Mesenchymal stem cell (in vitro differentiated cells and primary cell): ENCODE measurements at regions not wholly inside any gene's neighbourhood (a gene's known extent, or its start where the extent isn't known, plus 50 kb on each side); places are given as distances from the start of the nearest gene placed in this dataset.

Experiments used
- DNase-seq: peaks from one replicate; pipeline ENCODE4 v3.0.0-alpha.2; 2013
- H2AFZ ChIP-seq: one replicate; pipeline ENCODE4 v1.6.1; 2013; ENCODE audit warnings: low read depth, mild to moderate bottlenecking, control low read depth, inconsistent platforms, low read length, moderate library complexity
- H2AK5ac ChIP-seq: 2 replicates; pipeline ENCODE4 v1.6.1; 2013; ENCODE audit warnings: low read length, moderate library complexity, mild to moderate bottlenecking, inconsistent platforms; ENCODE audit not compliant: severe bottlenecking
- H2BK120ac ChIP-seq: one replicate; pipeline ENCODE4 v1.6.1; 2013; ENCODE audit warnings: low read depth, mild to moderate bottlenecking, inconsistent platforms, low read length, moderate library complexity
- H2BK12ac ChIP-seq, 2 experiments: one replicate each; pipeline ENCODE4 v1.6.1; 2013; ENCODE audit warnings: inconsistent platforms in 2 of 2, low read length in 2 of 2, mild to moderate bottlenecking in 2 of 2, moderate library complexity in 2 of 2, control low read depth in 1 of 2
- H2BK15ac ChIP-seq: one replicate; pipeline ENCODE4 v1.6.1; 2013; ENCODE audit warnings: mild to moderate bottlenecking, low read depth, inconsistent platforms; ENCODE audit not compliant: poor library complexity, severe bottlenecking
- H2BK5ac ChIP-seq: 2 replicates; pipeline ENCODE4 v1.6.1; 2013; ENCODE audit warnings: low read depth, mild to moderate bottlenecking, low read length, control low read depth, inconsistent platforms; ENCODE audit not compliant: poor library complexity, severe bottlenecking
- H3K14ac ChIP-seq, 2 experiments: one replicate each; pipeline ENCODE4 v1.6.1; 2013; ENCODE audit warnings: inconsistent platforms in 2 of 2, low read length in 2 of 2, control low read depth in 1 of 2, mild to moderate bottlenecking in 1 of 2, moderate library complexity in 1 of 2
- H3K18ac ChIP-seq, 2 experiments: one replicate each; pipeline ENCODE4 v1.6.1; 2013; ENCODE audit warnings: inconsistent platforms in 2 of 2, low read length in 2 of 2, control low read depth in 1 of 2, low read depth in 1 of 2, mild to moderate bottlenecking in 1 of 2
- H3K23ac ChIP-seq, 2 experiments: one replicate each; pipeline ENCODE4 v1.6.1; 2013; ENCODE audit warnings: inconsistent platforms in 2 of 2, low read length in 2 of 2, mild to moderate bottlenecking in 2 of 2, moderate library complexity in 2 of 2, control low read depth in 1 of 2
- H3K27ac ChIP-seq: 2 replicates; pipeline ENCODE4 v1.5.1; 2013; ENCODE audit warnings: mild to moderate bottlenecking, moderate library complexity, low read length, control low read depth, inconsistent platforms; ENCODE audit not compliant: poor library complexity, severe bottlenecking
- H3K27me3 ChIP-seq, 2 experiments: 2 replicates each; pipeline versions ENCODE4 v1.6.1 to v1.7.0; 2013; ENCODE audit warnings: low read length in 2 of 2, mild to moderate bottlenecking in 2 of 2, moderate library complexity in 2 of 2, control low read depth in 1 of 2, inconsistent platforms in 1 of 2; ENCODE audit not compliant: control insufficient read depth in 1 of 2, insufficient read depth in 1 of 2
- H3K36me3 ChIP-seq, 2 experiments: 2 replicates each; pipeline versions ENCODE4 v1.6.1 to v1.7.0; 2013; ENCODE audit warnings: low read length in 2 of 2, control low read depth in 1 of 2, inconsistent platforms in 1 of 2, low read depth in 1 of 2, mild to moderate bottlenecking in 1 of 2; ENCODE audit not compliant: insufficient read depth in 2 of 2, control insufficient read depth in 1 of 2
- H3K4ac ChIP-seq, 2 experiments: one replicate each; pipeline ENCODE4 v1.6.1; 2013; ENCODE audit warnings: inconsistent platforms in 2 of 2, low read length in 2 of 2, mild to moderate bottlenecking in 2 of 2, moderate library complexity in 2 of 2, control low read depth in 1 of 2, low read depth in 1 of 2
- H3K4me1 ChIP-seq: 2 replicates; pipeline ENCODE4 v1.6.1; 2013; ENCODE audit warnings: low read depth, low read length, control low read depth; ENCODE audit not compliant: control insufficient read depth, insufficient read depth
- H3K4me2 ChIP-seq: 2 replicates; pipeline ENCODE4 v1.6.1; 2013; ENCODE audit warnings: low read length, mild to moderate bottlenecking, inconsistent platforms; ENCODE audit not compliant: poor library complexity, severe bottlenecking
- H3K4me3 ChIP-seq, 2 experiments: 2 replicates each; pipeline versions ENCODE4 v1.5.1 to v1.7.0; 2013; ENCODE audit warnings: low read length in 2 of 2, mild to moderate bottlenecking in 2 of 2, control low read depth in 1 of 2, low read depth in 1 of 2; ENCODE audit not compliant: insufficient read depth in 1 of 2
- H3K79me1 ChIP-seq: replicated peaks from 2 replicates; pipeline ENCODE4 v1.6.1; 2013; ENCODE audit warnings: mild to moderate bottlenecking, control low read depth, low read length, inconsistent platforms; ENCODE audit not compliant: poor library complexity, severe bottlenecking
- H3K9ac ChIP-seq: 2 replicates; pipeline ENCODE4 v1.7.0; 2013; ENCODE audit warnings: mild to moderate bottlenecking, low read length, moderate library complexity
- H3K9me3 ChIP-seq: 2 replicates; pipeline ENCODE4 v1.7.0; 2013; ENCODE audit warnings: mild to moderate bottlenecking, low read length; ENCODE audit not compliant: control insufficient read depth
- H4K8ac ChIP-seq: one replicate; pipeline ENCODE4 v1.6.1; 2013; ENCODE audit warnings: inconsistent platforms, mild to moderate bottlenecking, low read length, moderate library complexity
- H4K91ac ChIP-seq: one replicate; pipeline ENCODE4 v1.6.1; 2013; ENCODE audit warnings: mild to moderate bottlenecking, low read length, inconsistent platforms
- WGBS: methylation state at CpG from one replicate; pipeline ENCODE4 v1.1.7; 2013; ENCODE audit warnings: mixed read lengths; 5-methylcytosine and 5-hydroxymethylcytosine counted together

- Histone ChIP-seq H2AFZ (no peak overlapping the region), H3K4me2 (no peak overlapping the region), H3K23ac (no peak overlapping the region), H2AK5ac (no peak overlapping the region), H3K14ac (no peak overlapping the region), H2BK120ac (no peak overlapping the region), H3K4me1 (no peaks in the 10 kb centered on the region), H3K4me3 (no peak overlapping the region), H3K18ac (no peak overlapping the region), H4K91ac (no peak overlapping the region), H2BK12ac (no peak overlapping the region), H3K79me1 (no peaks in the 10 kb centered on the region), H3K27ac (no peak overlapping the region), H2BK15ac (no peak overlapping the region), H2BK5ac (no peak overlapping the region), H3K27me3 (peaks cover 0 to 16% of the 10 kb centered on the region in 2 experiments), H3K36me3 (no peaks in the 10 kb centered on the region), H3K9ac (no peak overlapping the region), H3K9me3 (no peaks in the 10 kb centered on the region), H3K4ac (no peak overlapping the region), H4K8ac (no peak overlapping the region)
- WGBS: no CpG with 5 or more reads among the region's 1 CpG
- no peak for DNase-seq
Measured at GRCh38 chr14:22024137-22024536, 350.5 kb upstream of the OR4E1 start.

- Histone ChIP-seq H3K4ac (no peak overlapping the region), H3K4me3 (no peak overlapping the region), H3K18ac (no peak overlapping the region), H2AK5ac (no peak overlapping the region), H4K91ac (no peak overlapping the region), H2BK120ac (no peak overlapping the region), H2BK12ac (no peak overlapping the region), H3K4me1 (no peaks in the 10 kb centered on the region), H2BK5ac (no peak overlapping the region), H3K27ac (no peak overlapping the region), H3K9me3 (no peaks in the 10 kb centered on the region), H3K4me2 (no peak overlapping the region), H2AFZ (no peak overlapping the region), H3K14ac (no peak overlapping the region), H2BK15ac (no peak overlapping the region), H3K36me3 (no peaks in the 10 kb centered on the region), H3K27me3 (no peaks in the 10 kb centered on the region), H4K8ac (no peak overlapping the region), H3K79me1 (no peaks in the 10 kb centered on the region), H3K9ac (no peak overlapping the region), H3K23ac (no peak overlapping the region)
- no peak for DNase-seq
- no CpG with 5 or more reads among the region's 1 CpG for WGBS
Measured at GRCh38 chr14:22018890-22019289, 345.3 kb upstream of the OR4E1 start.

- Histone ChIP-seq H3K18ac (no peak overlapping the region), H4K91ac (no peak overlapping the region), H3K36me3 (no peaks in the 10 kb centered on the region), H2AK5ac (no peak overlapping the region), H3K9me3 (no peaks in the 10 kb centered on the region), H2BK15ac (no peak overlapping the region), H3K14ac (no peak overlapping the region), H4K8ac (no peak overlapping the region), H3K23ac (no peak overlapping the region), H3K79me1 (no peaks in the 10 kb centered on the region), H3K27me3 (peaks cover 0 to 12% of the 10 kb centered on the region in 2 experiments), H2BK5ac (no peak overlapping the region), H3K4me1 (no peaks in the 10 kb centered on the region), H3K27ac (no peak overlapping the region), H3K4ac (no peak overlapping the region), H3K4me2 (no peak overlapping the region), H2BK120ac (no peak overlapping the region), H3K9ac (no peak overlapping the region), H2BK12ac (no peak overlapping the region), H2AFZ (no peak overlapping the region), H3K4me3 (no peak overlapping the region)
- WGBS: 52% methylated on average over 3 of the region's 3 CpGs
- no peak for DNase-seq
Measured at GRCh38 chr14:22012452-22012851, 338.8 kb upstream of the OR4E1 start.

GRCh38 chr14:22011253-22011642 is 337.6 kb upstream of the OR4E1 start:
- H2BK5ac ChIP-seq: no peak overlapping the region
- H3K4me2 ChIP-seq: no peak overlapping the region
- WGBS: 64% methylated on average over 1 of the region's 2 CpGs
- H4K91ac ChIP-seq: no peak overlapping the region
- H2AFZ ChIP-seq: no peak overlapping the region
- H4K8ac ChIP-seq: no peak overlapping the region
- no peak overlapping the region for H3K23ac ChIP-seq
- no peaks in the 10 kb centered on the region for H3K79me1 ChIP-seq
- H2AK5ac ChIP-seq: no peak overlapping the region
- H3K18ac ChIP-seq: no peak overlapping the region
- H3K27ac ChIP-seq: no peak overlapping the region
- no peak overlapping the region for H3K4ac ChIP-seq
- H3K36me3 ChIP-seq: no peaks in the 10 kb centered on the region
- H3K27me3 ChIP-seq: peaks cover 0 to 12% of the 10 kb centered on the region in 2 experiments
- no peak overlapping the region for H3K9ac ChIP-seq
- no peaks in the 10 kb centered on the region for H3K9me3 ChIP-seq
- no peak overlapping the region for H2BK15ac ChIP-seq
- no peak for DNase-seq
- no peak overlapping the region for H2BK120ac ChIP-seq
- H3K14ac ChIP-seq: no peak overlapping the region
- no peaks in the 10 kb centered on the region for H3K4me1 ChIP-seq
- no peak overlapping the region for H2BK12ac ChIP-seq
- no peak overlapping the region for H3K4me3 ChIP-seq
